GM23338 (cell line): ENCODE measurements at regions not wholly inside any gene's neighbourhood (a gene's known extent, or its start where the extent isn't known, plus 50 kb on each side); places are given as distances from the start of the nearest gene placed in this dataset.

Experiments used
- ATAC-seq: fragments of 200-7000 bp; cut with Tn5 transposase; 3 replicates; pipeline ENCODE4 v1.9.1; 2020
- DNase-seq: peaks from one replicate; pipeline ENCODE4 v3.0.0-alpha.2; 2015; ENCODE audit warnings: low spot score
- H2AFZ ChIP-seq: fragments of 200-600 bp; sonication (generic); 2 replicates; pipeline ENCODE4 v1.8.0; 2016; ENCODE audit warnings: antibody characterized with exemption, mild to moderate bottlenecking, moderate library complexity
- H3F3A ChIP-seq: fragments of 200-600 bp; sonication (generic); replicated peaks from 2 replicates; pipeline ENCODE4 v1.8.0; 2017; ENCODE audit warnings: antibody characterized with exemption, mixed run types, low read depth
- H3K27ac ChIP-seq: fragments of 200-600 bp; sonication (generic); 2 replicates; pipeline ENCODE4 v1.6.1; 2016; ENCODE audit warnings: low read depth
- H3K27me3 ChIP-seq: fragments of 200-600 bp; sonication (generic); 2 replicates; pipeline ENCODE4 v1.8.0; 2016; ENCODE audit warnings: mild to moderate bottlenecking, mixed run types, moderate library complexity; ENCODE audit not compliant: insufficient read depth
- H3K36me3 ChIP-seq: fragments of 200-600 bp; sonication (generic); 2 replicates; pipeline ENCODE4 v1.8.0; 2016; ENCODE audit warnings: mild to moderate bottlenecking; ENCODE audit not compliant: insufficient read depth
- H3K4me1 ChIP-seq: fragments of 200-600 bp; sonication (generic); 2 replicates; pipeline ENCODE4 v1.8.0; 2016; ENCODE audit warnings: mild to moderate bottlenecking, moderate library complexity; ENCODE audit not compliant: insufficient read depth
- H3K4me2 ChIP-seq: fragments of 200-600 bp; sonication (generic); 2 replicates; pipeline ENCODE4 v1.7.1; 2017; ENCODE audit warnings: mixed run types
- H3K4me3 ChIP-seq: fragments of 200-600 bp; sonication (generic); 2 replicates; pipeline ENCODE4 v1.6.1; 2016; ENCODE audit warnings: mixed run types
- H3K79me2 ChIP-seq: fragments of 200-600 bp; sonication (generic); replicated peaks from 2 replicates; pipeline ENCODE4 v1.8.0; 2017; ENCODE audit warnings: mild to moderate bottlenecking; ENCODE audit not compliant: insufficient read depth
- H3K9me2 ChIP-seq: fragments of 200-600 bp; sonication (generic); 2 replicates; pipeline ENCODE4 v1.8.0; 2017; ENCODE audit not compliant: insufficient read depth
- H4K20me1 ChIP-seq: fragments of 200-600 bp; sonication (generic); replicated peaks from 2 replicates; pipeline ENCODE4 v1.8.0; 2017; ENCODE audit warnings: mild to moderate bottlenecking; ENCODE audit not compliant: insufficient read depth
- H3K27ac Mint-ChIP-seq: 2 replicates; pipeline ENCODE4 v1.8.0; 2020; ENCODE audit warnings: inconsistent platforms, mild to moderate bottlenecking, moderate library complexity, mixed read lengths
- H3K27me3 Mint-ChIP-seq: 3 replicates; pipeline ENCODE4 v1.8.0; 2022; ENCODE audit warnings: low read depth, mild to moderate bottlenecking, moderate library complexity, mixed read lengths, inconsistent platforms; ENCODE audit not compliant: insufficient read depth, poor library complexity
- H3K36me3 Mint-ChIP-seq: 3 replicates; pipeline ENCODE4 v1.8.0; 2021; ENCODE audit warnings: low read depth, mild to moderate bottlenecking, inconsistent platforms, moderate library complexity, mixed read lengths
- H3K4me1 Mint-ChIP-seq: 3 replicates; pipeline ENCODE4 v1.8.0; 2020; ENCODE audit warnings: mild to moderate bottlenecking, inconsistent platforms, mixed read lengths
- H3K4me3 Mint-ChIP-seq: 3 replicates; pipeline ENCODE4 v1.8.0; 2021; ENCODE audit warnings: moderate library complexity, mild to moderate bottlenecking, inconsistent platforms, mixed read lengths
- H3K9me3 Mint-ChIP-seq: 3 replicates; pipeline ENCODE4 v1.8.0; 2020; ENCODE audit warnings: moderate library complexity, mild to moderate bottlenecking, inconsistent platforms, mixed read lengths
- EZH2 ChIP-seq: fragments of 200-600 bp; sonication (generic); IDR thresholded peaks from one replicate; pipeline ENCODE4 v1.8.0; 2017; ENCODE audit warnings: antibody characterized with exemption, mild to moderate bottlenecking, low read depth; ENCODE audit not compliant: unreplicated experiment
- JUNB ChIP-seq: IDR thresholded peaks from one replicate; pipeline ENCODE4 v1.6.1; 2016; ENCODE audit warnings: antibody characterized with exemption; ENCODE audit not compliant: unreplicated experiment
- NANOG ChIP-seq: IDR thresholded peaks from 2 replicates; pipeline ENCODE4 v1.6.1; 2016; ENCODE audit warnings: antibody characterized with exemption, borderline replicate concordance
- POLR2AphosphoS5 ChIP-seq: IDR thresholded peaks from 2 replicates; pipeline ENCODE4 v1.6.1; 2016; ENCODE audit warnings: antibody characterized with exemption, low read depth
- ZNF331 ChIP-seq: fragments of 250-450 bp; sonication (Bioruptor Pico); IDR thresholded peaks from 2 replicates; pipeline ENCODE4 v1.5.0; 2020; ENCODE audit warnings: low read depth, mild to moderate bottlenecking, moderate library complexity
- ZNF462 ChIP-seq: fragments of 250-450 bp; sonication (Bioruptor Pico); IDR thresholded peaks from 2 replicates; pipeline ENCODE4 v1.5.0; 2020; ENCODE audit warnings: mild to moderate bottlenecking, moderate library complexity
- TF ChIP-seq, protein P1 (sequence below), 2 experiments: fragments of 200-600 bp in 1 of 2; sonication (generic) in 1 of 2; conservative IDR thresholded peaks; 2 replicates each; pipeline versions ENCODE4 v1.5.1 to v1.6.1; 2016 to 2017; ENCODE audit warnings: antibody characterized with exemption in 2 of 2, low read depth in 2 of 2, mild to moderate bottlenecking in 2 of 2, moderate library complexity in 1 of 2
- TF ChIP-seq, protein P2 (sequence below): IDR thresholded peaks from one replicate; pipeline ENCODE4 v1.6.1; 2018; ENCODE audit warnings: antibody characterized with exemption; ENCODE audit not compliant: unreplicated experiment

DNA sequence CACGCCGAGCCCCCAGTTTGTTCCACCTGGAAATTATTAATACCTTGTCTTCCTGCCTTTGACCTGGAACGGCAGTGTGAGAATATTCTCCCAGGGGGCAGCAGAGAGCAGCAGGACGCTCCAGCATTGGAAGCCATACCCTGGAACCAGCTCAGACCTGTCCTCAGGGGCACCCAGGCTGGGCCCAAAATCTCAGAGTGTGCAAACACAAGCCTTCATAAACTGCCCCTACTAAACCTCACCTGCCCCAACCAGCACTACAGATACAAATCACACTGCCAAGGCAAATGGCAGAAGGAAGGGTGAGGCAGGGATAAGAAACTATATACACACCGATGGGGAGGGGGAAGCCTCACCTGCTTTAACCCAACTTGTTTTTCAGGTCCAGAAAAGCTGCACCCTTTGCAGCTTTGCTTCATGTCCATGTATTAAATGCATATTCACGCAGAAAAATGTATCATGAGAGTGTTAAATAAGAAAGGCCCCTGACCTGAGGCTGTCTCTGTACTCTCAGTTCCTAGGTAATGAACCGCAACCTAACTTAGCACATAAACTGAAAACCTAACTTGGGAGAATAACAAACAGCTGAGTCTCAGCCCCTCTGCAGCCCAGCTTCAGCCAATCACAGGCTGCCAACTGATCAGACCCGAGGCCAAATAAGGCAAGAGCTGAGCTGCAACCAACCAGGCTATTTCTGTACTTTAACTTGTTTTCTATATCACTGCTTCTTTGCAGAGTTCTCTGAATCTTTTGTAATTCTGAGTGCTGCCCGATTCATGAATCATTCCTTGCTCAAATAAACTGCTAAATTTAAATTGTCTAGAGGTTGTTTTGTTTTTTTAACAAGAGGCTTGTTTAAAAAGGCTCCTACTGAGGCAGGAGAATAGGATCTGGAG, 130.1 kb downstream of the SPTSSA start:
- H3K36me3 Mint-ChIP-seq: no peaks in the 10 kb centered on the region
- peak overlapping the region; percentile 75 for H3K27ac Mint-ChIP-seq
- H3K36me3 ChIP-seq: no peaks in the 10 kb centered on the region
- H3K27me3 ChIP-seq: no peaks in the 10 kb centered on the region
- no peaks in the 10 kb centered on the region for H3K9me3 Mint-ChIP-seq
- TF ChIP-seq, protein P1, sequence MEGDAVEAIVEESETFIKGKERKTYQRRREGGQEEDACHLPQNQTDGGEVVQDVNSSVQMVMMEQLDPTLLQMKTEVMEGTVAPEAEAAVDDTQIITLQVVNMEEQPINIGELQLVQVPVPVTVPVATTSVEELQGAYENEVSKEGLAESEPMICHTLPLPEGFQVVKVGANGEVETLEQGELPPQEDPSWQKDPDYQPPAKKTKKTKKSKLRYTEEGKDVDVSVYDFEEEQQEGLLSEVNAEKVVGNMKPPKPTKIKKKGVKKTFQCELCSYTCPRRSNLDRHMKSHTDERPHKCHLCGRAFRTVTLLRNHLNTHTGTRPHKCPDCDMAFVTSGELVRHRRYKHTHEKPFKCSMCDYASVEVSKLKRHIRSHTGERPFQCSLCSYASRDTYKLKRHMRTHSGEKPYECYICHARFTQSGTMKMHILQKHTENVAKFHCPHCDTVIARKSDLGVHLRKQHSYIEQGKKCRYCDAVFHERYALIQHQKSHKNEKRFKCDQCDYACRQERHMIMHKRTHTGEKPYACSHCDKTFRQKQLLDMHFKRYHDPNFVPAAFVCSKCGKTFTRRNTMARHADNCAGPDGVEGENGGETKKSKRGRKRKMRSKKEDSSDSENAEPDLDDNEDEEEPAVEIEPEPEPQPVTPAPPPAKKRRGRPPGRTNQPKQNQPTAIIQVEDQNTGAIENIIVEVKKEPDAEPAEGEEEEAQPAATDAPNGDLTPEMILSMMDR (conservative IDR thresholded peaks at IDR 0.05; ENCODE audit: low read depth in 2 of 2): peak; percentile 85 to 88
- TF ChIP-seq JUNB: no peak
- TF ChIP-seq, protein P2, sequence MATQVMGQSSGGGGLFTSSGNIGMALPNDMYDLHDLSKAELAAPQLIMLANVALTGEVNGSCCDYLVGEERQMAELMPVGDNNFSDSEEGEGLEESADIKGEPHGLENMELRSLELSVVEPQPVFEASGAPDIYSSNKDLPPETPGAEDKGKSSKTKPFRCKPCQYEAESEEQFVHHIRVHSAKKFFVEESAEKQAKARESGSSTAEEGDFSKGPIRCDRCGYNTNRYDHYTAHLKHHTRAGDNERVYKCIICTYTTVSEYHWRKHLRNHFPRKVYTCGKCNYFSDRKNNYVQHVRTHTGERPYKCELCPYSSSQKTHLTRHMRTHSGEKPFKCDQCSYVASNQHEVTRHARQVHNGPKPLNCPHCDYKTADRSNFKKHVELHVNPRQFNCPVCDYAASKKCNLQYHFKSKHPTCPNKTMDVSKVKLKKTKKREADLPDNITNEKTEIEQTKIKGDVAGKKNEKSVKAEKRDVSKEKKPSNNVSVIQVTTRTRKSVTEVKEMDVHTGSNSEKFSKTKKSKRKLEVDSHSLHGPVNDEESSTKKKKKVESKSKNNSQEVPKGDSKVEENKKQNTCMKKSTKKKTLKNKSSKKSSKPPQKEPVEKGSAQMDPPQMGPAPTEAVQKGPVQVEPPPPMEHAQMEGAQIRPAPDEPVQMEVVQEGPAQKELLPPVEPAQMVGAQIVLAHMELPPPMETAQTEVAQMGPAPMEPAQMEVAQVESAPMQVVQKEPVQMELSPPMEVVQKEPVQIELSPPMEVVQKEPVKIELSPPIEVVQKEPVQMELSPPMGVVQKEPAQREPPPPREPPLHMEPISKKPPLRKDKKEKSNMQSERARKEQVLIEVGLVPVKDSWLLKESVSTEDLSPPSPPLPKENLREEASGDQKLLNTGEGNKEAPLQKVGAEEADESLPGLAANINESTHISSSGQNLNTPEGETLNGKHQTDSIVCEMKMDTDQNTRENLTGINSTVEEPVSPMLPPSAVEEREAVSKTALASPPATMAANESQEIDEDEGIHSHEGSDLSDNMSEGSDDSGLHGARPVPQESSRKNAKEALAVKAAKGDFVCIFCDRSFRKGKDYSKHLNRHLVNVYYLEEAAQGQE: no peak
- H3K27ac ChIP-seq: peak overlapping the region; percentile 87
- H3K4me3 Mint-ChIP-seq: no peak overlapping the region
- no peak overlapping the region for H3K4me2 ChIP-seq
- no peaks in the 10 kb centered on the region for H3F3A ChIP-seq
- no peaks in the 10 kb centered on the region for H3K4me1 Mint-ChIP-seq
- DNase-seq (peak; percentile 85), ATAC-seq (peak; percentile 95)
- H3K9me2 ChIP-seq: peaks cover 6% of the 10 kb centered on the region; the same call in 1 of the 2 replicates
- no peaks in the 10 kb centered on the region for H3K27me3 Mint-ChIP-seq
- no peaks in the 10 kb centered on the region for H4K20me1 ChIP-seq
- no peaks in the 10 kb centered on the region for H3K79me2 ChIP-seq
- H2AFZ ChIP-seq: peak overlapping the region; percentile 98
- no peak overlapping the region for H3K4me3 ChIP-seq
- no peaks in the 10 kb centered on the region for H3K4me1 ChIP-seq

DNA sequence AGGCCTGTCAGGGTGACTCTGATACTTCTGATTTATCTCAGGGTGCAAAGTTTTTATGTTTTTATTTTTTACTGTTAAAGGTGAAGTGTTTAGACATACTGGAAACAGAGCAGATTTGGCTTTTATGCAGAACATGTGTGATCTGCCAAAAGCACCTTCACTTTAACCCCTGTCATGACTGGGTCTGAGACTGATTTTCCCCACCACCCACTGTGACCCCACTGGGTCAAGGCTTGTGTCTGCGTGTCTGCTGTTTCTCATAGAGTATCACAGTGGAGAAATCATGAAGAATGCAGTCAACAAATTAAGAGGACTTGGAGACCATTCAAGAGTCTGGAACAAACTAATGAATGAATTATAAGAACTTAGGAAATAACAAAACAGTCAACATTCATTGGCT, 131.2 kb downstream of the SPTSSA start:
- Histone ChIP-seq H3F3A (no peaks in the 10 kb centered on the region), H3K4me1 (no peaks in the 10 kb centered on the region), H2AFZ (no peak overlapping the region), H3K27ac (no peak overlapping the region), H3K4me2 (no peak overlapping the region), H3K36me3 (no peaks in the 10 kb centered on the region), H3K4me3 (no peak overlapping the region), H4K20me1 (no peaks in the 10 kb centered on the region), H3K27me3 (no peaks in the 10 kb centered on the region), H3K79me2 (no peaks in the 10 kb centered on the region), H3K9me2 (peaks cover 6% of the 10 kb centered on the region; the same call in 1 of the 2 replicates)
- Mint-ChIP-seq H3K9me3 (no peaks in the 10 kb centered on the region), H3K27ac (no peak overlapping the region), H3K4me1 (no peaks in the 10 kb centered on the region), H3K27me3 (no peaks in the 10 kb centered on the region), H3K36me3 (no peaks in the 10 kb centered on the region), H3K4me3 (no peak overlapping the region)
- ATAC-seq (no peak), DNase-seq (no peak)
- TF ChIP-seq NANOG: no peak
- TF ChIP-seq ZNF331 (CRISPR knock-in tag): no peak
- TF ChIP-seq ZNF462 (CRISPR knock-in tag): no peak
- no peak for TF ChIP-seq JUNB
- TF ChIP-seq EZH2: no peak
- TF ChIP-seq POLR2AphosphoS5: no peak
